Sigmoid colon (tissue), 6 donors: ENCODE measurements at regions not wholly inside any gene's neighbourhood (a gene's known extent, or its start where the extent isn't known, plus 50 kb on each side); places are given as distances from the start of the nearest gene placed in this dataset.

ENCODE experiments used
- DNase-seq: peaks from one replicate; pipeline ENCODE4 v3.0.0-alpha.2; 2019
- H3K27ac ChIP-seq, 4 donors: fragments of 200-600 bp; sonication (generic); one replicate each; pipeline ENCODE4 v1.5.1; 2016 to 2019; ENCODE audit warnings: mild to moderate bottlenecking in 1 of 4
- H3K27me3 ChIP-seq, 3 donors: fragments of 200-600 bp; sonication (generic); one replicate each; pipeline ENCODE4 v1.5.1; 2019; ENCODE audit warnings: mild to moderate bottlenecking in 1 of 3
- H3K36me3 ChIP-seq, 4 donors: fragments of 200-600 bp; sonication (generic); one replicate each; pipeline ENCODE4 v1.5.1; 2016 to 2019
- H3K4me1 ChIP-seq, 4 donors: fragments of 200-600 bp; sonication (generic); one replicate each; pipeline ENCODE4 v1.5.1; 2017 to 2019
- H3K4me3 ChIP-seq, 4 donors: fragments of 200-600 bp; sonication (generic); one replicate each; pipeline ENCODE4 v1.5.1; 2017 to 2019; ENCODE audit warnings: mild to moderate bottlenecking in 2 of 4, moderate library complexity in 1 of 4
- H3K9me3 ChIP-seq, 4 donors: fragments of 200-600 bp in 3 of 4; sonication (generic) in 3 of 4; one replicate each; pipeline versions ENCODE4 v1.5.1 to v1.6.1; 2013 to 2019
- CTCF ChIP-seq, 4 experiments: fragments of 450-650 bp in 3 of 4; fragments of 200-600 bp in 1 of 4; IDR thresholded peaks; one replicate each; pipeline ENCODE4 v1.5.1; 2016 to 2019; ENCODE audit warnings: antibody characterized with exemption in 4 of 4, mild to moderate bottlenecking in 3 of 4, moderate library complexity in 2 of 4
- EP300 ChIP-seq, 4 donors: sonication (generic); formaldehyde crosslinking; IDR thresholded peaks; one replicate each; pipeline ENCODE4 v1.6.1; 2017; ENCODE audit warnings: antibody characterized with exemption in 4 of 4
- POLR2A ChIP-seq, 2 donors: fragments of 450-650 bp; IDR thresholded peaks; one replicate each; pipeline ENCODE4 v1.6.1; 2016; ENCODE audit warnings: antibody characterized with exemption in 2 of 2, mild to moderate bottlenecking in 2 of 2, moderate library complexity in 2 of 2
- POLR2AphosphoS5 ChIP-seq, 4 donors: sonication (generic); formaldehyde crosslinking; IDR thresholded peaks; one replicate each; pipeline ENCODE4 v1.6.1; 2017; ENCODE audit warnings: antibody characterized with exemption in 4 of 4
- WGBS, 2 donors: extraction: QIAGEN DNeasy Blood & Tissue Kit; methylation state at CpG; one replicate each; pipeline ENCODE4 v1.1.7; 2013; 5-methylcytosine and 5-hydroxymethylcytosine counted together
- intact Hi-C: fragments of 100-400 bp; cut with DNase I; formaldehyde crosslinking; loops from one replicate; pipeline ENCODE4 v1.15.1; 2023
- donor health status: healthy with polysubstance abuse.
- donor health status: healthy.

DNA sequence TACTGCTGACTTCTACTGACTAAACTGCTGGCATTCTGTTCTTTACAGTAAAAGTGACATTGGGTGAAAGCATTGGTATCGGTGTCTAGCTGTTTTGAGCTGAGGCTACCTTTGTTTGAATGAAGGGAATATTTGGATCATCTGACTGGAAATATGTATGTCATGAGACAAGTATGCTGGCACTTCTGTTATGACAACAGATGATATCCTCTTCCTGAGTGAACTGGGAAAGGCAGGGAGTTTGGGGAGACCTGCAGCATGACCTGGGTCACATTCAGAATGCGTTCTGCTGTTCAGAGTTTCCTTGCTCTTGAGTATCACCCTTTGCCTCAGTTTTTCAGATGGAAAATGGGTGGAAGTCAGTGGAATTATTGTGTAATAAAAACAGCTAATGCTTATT is 81.8 kb downstream of the PLCE1 start:
- no peak overlapping the region for H3K27ac ChIP-seq
- 89 to 95% methylated on average over 2 of the region's 2 CpGs for WGBS, 2 donors
- TF ChIP-seq CTCF (IDR thresholded peaks at IDR 0.05) (no peak), POLR2AphosphoS5 (IDR thresholded peaks at IDR 0.05) (no peak), POLR2A (IDR thresholded peaks at IDR 0.05) (no peak), EP300 (IDR thresholded peaks at IDR 0.05) (no peak)

DNA sequence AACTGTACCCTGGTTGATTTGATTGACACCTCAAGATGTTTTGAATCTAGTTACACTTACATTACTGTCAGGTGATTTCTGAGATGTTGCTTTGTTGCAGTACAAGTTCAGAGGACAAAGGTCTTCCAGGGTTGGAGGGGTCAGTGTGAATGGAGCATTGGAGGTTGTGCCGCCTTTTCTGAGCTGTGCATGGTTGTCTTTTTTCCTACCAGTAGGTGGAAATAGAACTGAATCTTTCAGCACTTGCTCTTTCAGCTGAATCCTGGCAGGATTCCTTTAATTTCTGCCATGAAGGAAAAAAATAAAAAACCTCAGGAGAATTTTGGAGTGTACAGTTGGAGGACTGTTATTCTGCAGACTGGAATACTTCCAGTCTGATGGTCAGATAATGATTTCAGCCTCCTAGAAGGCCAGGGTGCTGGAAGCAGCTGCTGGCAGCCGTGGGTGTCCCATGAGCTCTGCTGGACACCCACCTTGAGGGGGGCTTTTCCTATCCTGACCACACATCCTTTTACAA is 82.7 kb downstream of the PLCE1 start:
- no peaks in the 10 kb centered on the region for H3K9me3 ChIP-seq
- WGBS, 2 donors, result 43 to 45% methylated on average over 2 of the region's 2 CpGs
- no peaks in the 10 kb centered on the region for H3K36me3 ChIP-seq
- intact Hi-C loops, result loop anchor here (2.0 to 5.0 kb wide), 3 partner anchors 79 to 244 kb away; no protein-coding TSS in a partner anchor
- DNase-seq, result no peak
- H3K27ac ChIP-seq, result peak overlapping the region in 3 of 4 donors; percentile 7 to 44 (median 36)
- TF ChIP-seq POLR2A (IDR thresholded peaks at IDR 0.05) (no peak), CTCF (IDR thresholded peaks at IDR 0.05) (peak in 3 of 4 experiments; percentile 49 to 55 (median 53)), POLR2AphosphoS5 (IDR thresholded peaks at IDR 0.05) (peak in 1 of 4 donors; percentile 41)
- no peak overlapping the region for H3K4me3 ChIP-seq
- H3K27me3 ChIP-seq, result no peaks in the 10 kb centered on the region
- peaks cover 0 to 22% (median 20%) of the 10 kb centered on the region in 4 donors for H3K4me1 ChIP-seq

More for the DNA sequence above, 81.8 kb downstream of the PLCE1 start:
- Histone ChIP-seq H3K4me1 (peaks cover 0 to 22% (median 20%) of the 10 kb centered on the region in 4 donors), H3K27me3 (no peaks in the 10 kb centered on the region), H3K4me3 (no peak overlapping the region), H3K9me3 (no peaks in the 10 kb centered on the region), H3K36me3 (no peaks in the 10 kb centered on the region)
- DNase-seq, result no peak
- intact Hi-C loops, result loop anchor here (5.0 kb wide), 2 partner anchors 78 to 117 kb away; no protein-coding TSS in a partner anchor

DNA sequence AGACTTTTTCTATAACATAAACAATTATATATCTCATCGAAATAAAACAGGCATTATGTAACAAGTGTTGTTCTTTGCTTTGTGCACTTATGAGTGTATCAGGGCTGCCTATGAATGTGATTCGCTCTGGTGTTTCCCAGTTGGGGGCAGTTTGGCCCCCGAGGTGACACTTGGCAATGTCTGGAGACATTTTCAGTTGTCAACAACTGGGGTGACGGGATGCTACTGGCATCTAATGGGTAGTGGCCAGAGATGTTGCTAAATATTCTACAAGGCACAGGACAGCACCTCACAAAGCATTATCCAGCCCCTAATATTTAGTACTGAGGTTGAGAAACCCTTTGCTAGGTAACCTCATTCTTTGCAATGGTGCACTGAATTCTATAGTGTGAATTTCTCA is 83.3 kb downstream of the PLCE1 start:
- no peak for TF ChIP-seq EP300 (IDR thresholded peaks at IDR 0.05)
- no peak for TF ChIP-seq POLR2AphosphoS5 (IDR thresholded peaks at IDR 0.05)
- TF ChIP-seq CTCF (IDR thresholded peaks at IDR 0.05), result no peak
- no peak for TF ChIP-seq POLR2A (IDR thresholded peaks at IDR 0.05)
- Histone ChIP-seq H3K9me3 (no peaks in the 10 kb centered on the region), H3K4me3 (no peak overlapping the region), H3K4me1 (peaks cover 0 to 22% (median 20%) of the 10 kb centered on the region in 4 donors), H3K36me3 (no peaks in the 10 kb centered on the region), H3K27ac (peak overlapping the region in 1 of 4 donors; percentile 36), H3K27me3 (no peaks in the 10 kb centered on the region)
- WGBS, 2 donors, result 75% methylated on average over 4 of the region's 4 CpGs
- intact Hi-C loops, result loop anchor here (2.0 to 5.0 kb wide), 3 partner anchors 80 to 244 kb away; no protein-coding TSS in a partner anchor
- no peak for DNase-seq

- no peak for DNase-seq
- Histone ChIP-seq H3K4me3 (no peak overlapping the region), H3K9me3 (no peaks in the 10 kb centered on the region), H3K27ac (no peak overlapping the region), H3K36me3 (no peaks in the 10 kb centered on the region), H3K4me1 (peaks cover 0 to 23% (median 21%) of the 10 kb centered on the region in 4 donors), H3K27me3 (no peaks in the 10 kb centered on the region)
- intact Hi-C loops, result no loop called here
- TF ChIP-seq POLR2A (IDR thresholded peaks at IDR 0.05) (no peak), EP300 (IDR thresholded peaks at IDR 0.05) (no peak), POLR2AphosphoS5 (IDR thresholded peaks at IDR 0.05) (no peak), CTCF (IDR thresholded peaks at IDR 0.05) (no peak)
Measured at GRCh38 chr10:94080108-94080507, 86.4 kb downstream of the PLCE1 start.
